Right kidney (tissue), 1 donor: ENCODE measurements at regions not wholly inside any gene's neighbourhood (a gene's known extent, or its start where the extent isn't known, plus 50 kb on each side); places are given as distances from the start of the nearest gene placed in this dataset.

Experiments used
- DNase-seq: peaks from one replicate; pipeline ENCODE4 v3.0.0-alpha.2; 2016

- DNase-seq = no peak
Measured at GRCh38 chr1:58891347-58891746, 107.5 kb upstream of the JUN start.

- no peak for DNase-seq
Measured at GRCh38 chr1:58893257-58893869, 109.5 kb upstream of the JUN start.

GRCh38 chr1:58895082-58895481 is 111.2 kb upstream of the JUN start:
- no peak for DNase-seq

- no peak for DNase-seq
Measured at GRCh38 chr1:58895559-58896145, 111.8 kb upstream of the JUN start.

GRCh38 chr1:58896246-58897183 is 112.7 kb upstream of the JUN start:
- peak; percentile 38 for DNase-seq

- peak; percentile 50 for DNase-seq
Measured at GRCh38 chr1:58898739-58899586, 115.1 kb upstream of the JUN start.

GRCh38 chr1:58899587-58900271 is 115.9 kb upstream of the JUN start:
- no peak for DNase-seq

GRCh38 chr1:58900396-58900795 is 116.5 kb upstream of the JUN start:
- no peak for DNase-seq

GRCh38 chr1:58901008-58901407 is 117.2 kb upstream of the JUN start:
- DNase-seq = no peak

GRCh38 chr1:58902830-58903513 is 119.1 kb upstream of the JUN start:
- no peak for DNase-seq

GRCh38 chr1:58903514-58904298 is 119.9 kb upstream of the JUN start:
- peak; percentile 99 for DNase-seq

GRCh38 chr1:58904299-58905125 is 120.7 kb upstream of the JUN start:
- no peak for DNase-seq

- no peak for DNase-seq
Measured at GRCh38 chr1:58905126-58905490, 121.3 kb upstream of the JUN start.

- DNase-seq = no peak
Measured at GRCh38 chr1:58905628-58906221, 121.9 kb upstream of the JUN start.

GRCh38 chr1:58907398-58907797 is 123.6 kb upstream of the JUN start:
- DNase-seq = no peak

- no peak for DNase-seq
Measured at GRCh38 chr1:58908561-58909560, 125.0 kb upstream of the JUN start.

GRCh38 chr1:58909914-58910681 is 126.3 kb upstream of the JUN start:
- no peak for DNase-seq
